HG03460 (cell line): ENCODE measurements at regions not wholly inside any gene's neighbourhood (a gene's known extent, or its start where the extent isn't known, plus 50 kb on each side); places are given as distances from the start of the nearest gene placed in this dataset.

Source experiments
- ATAC-seq: cut with Tn5 transposase; IDR thresholded peaks from one replicate; pipeline ENCODE4 v1.9.1; 2021; ENCODE audit not compliant: unreplicated experiment

- no peak for ATAC-seq
These were observed 157.7 kb upstream of the DIPK2B start for GRCh38 chrX:45358392-45358791.

- no peak for ATAC-seq
These were observed 152.8 kb upstream of the DIPK2B start for GRCh38 chrX:45353456-45353855.

- no peak for ATAC-seq
These were observed 151.9 kb upstream of the DIPK2B start for GRCh38 chrX:45352611-45353010.

GRCh38 chrX:45351478-45351877 lies 150.8 kb upstream of the DIPK2B start:
- no peak for ATAC-seq

- ATAC-seq, result no peak
These were observed 147.6 kb upstream of the DIPK2B start for GRCh38 chrX:45348296-45348695.

GRCh38 chrX:45347877-45348276 lies 147.2 kb upstream of the DIPK2B start:
- ATAC-seq, result no peak

- no peak for ATAC-seq
These were observed 143.9 kb upstream of the DIPK2B start for GRCh38 chrX:45344594-45344993.

GRCh38 chrX:45329217-45329616 lies 128.5 kb upstream of the DIPK2B start:
- no peak for ATAC-seq

GRCh38 chrX:45324941-45325340 lies 124.3 kb upstream of the DIPK2B start:
- no peak for ATAC-seq

- ATAC-seq, result no peak
These were observed 122.7 kb upstream of the DIPK2B start for GRCh38 chrX:45323387-45323786.

- ATAC-seq, result no peak
These were observed 122.1 kb upstream of the DIPK2B start for GRCh38 chrX:45322820-45323219.

- ATAC-seq, result no peak
These were observed 121.7 kb upstream of the DIPK2B start for GRCh38 chrX:45322382-45322781.

- no peak for ATAC-seq
These were observed 119.5 kb upstream of the DIPK2B start for GRCh38 chrX:45320191-45320590.

GRCh38 chrX:45309801-45310200 lies 109.1 kb upstream of the DIPK2B start:
- ATAC-seq, result no peak

GRCh38 chrX:45309096-45309495 lies 108.4 kb upstream of the DIPK2B start:
- no peak for ATAC-seq

GRCh38 chrX:45306794-45307193 lies 106.1 kb upstream of the DIPK2B start:
- ATAC-seq, result no peak

GRCh38 chrX:45300638-45301037 lies 100.0 kb upstream of the DIPK2B start:
- ATAC-seq, result no peak

GRCh38 chrX:45295259-45295986 lies 94.7 kb upstream of the DIPK2B start:
- ATAC-seq, result no peak

GRCh38 chrX:45274576-45274975 lies 73.9 kb upstream of the DIPK2B start:
- ATAC-seq, result no peak

- ATAC-seq, result no peak
These were observed 66.3 kb upstream of the DIPK2B start for GRCh38 chrX:45267007-45267406.

- no peak for ATAC-seq
These were observed 65.8 kb upstream of the DIPK2B start for GRCh38 chrX:45266456-45266855.

GRCh38 chrX:45264865-45265264 lies 64.2 kb upstream of the DIPK2B start:
- no peak for ATAC-seq

- no peak for ATAC-seq
These were observed 60.8 kb upstream of the DIPK2B start for GRCh38 chrX:45261471-45261870.
